ENCODE measurements at regions not wholly inside any gene's neighbourhood (a gene's known extent, or its start where the extent isn't known, plus 50 kb on each side); places are given as distances from the start of the nearest gene placed in this dataset.

DNA sequence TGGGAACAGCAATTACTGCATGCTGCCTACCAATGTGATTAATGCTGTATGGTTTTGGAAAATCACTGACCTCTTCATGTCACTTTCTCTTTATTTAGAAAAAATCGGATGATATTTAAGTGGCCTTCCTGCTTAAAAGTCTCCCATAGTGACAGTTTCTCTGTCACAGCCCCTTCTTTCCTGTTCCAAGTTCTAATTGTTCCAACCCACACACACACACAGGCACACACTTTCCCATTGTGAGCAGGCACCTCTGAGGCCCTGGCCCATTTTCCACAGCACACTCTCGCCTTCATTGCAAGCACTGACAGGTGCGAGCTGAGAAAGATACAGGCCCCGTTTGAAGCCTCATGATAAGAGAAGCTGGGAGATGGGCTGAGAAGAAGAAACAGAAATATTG lies 505.9 kb downstream of the HS3ST4 start:
- TF ChIP-seq POLR2AphosphoS5 (IDR thresholded peaks at IDR 0.05; ENCODE audit: insufficient read depth in 1 of 2, low read depth in 1 of 2), result no peak
- TF ChIP-seq, protein P1, sequence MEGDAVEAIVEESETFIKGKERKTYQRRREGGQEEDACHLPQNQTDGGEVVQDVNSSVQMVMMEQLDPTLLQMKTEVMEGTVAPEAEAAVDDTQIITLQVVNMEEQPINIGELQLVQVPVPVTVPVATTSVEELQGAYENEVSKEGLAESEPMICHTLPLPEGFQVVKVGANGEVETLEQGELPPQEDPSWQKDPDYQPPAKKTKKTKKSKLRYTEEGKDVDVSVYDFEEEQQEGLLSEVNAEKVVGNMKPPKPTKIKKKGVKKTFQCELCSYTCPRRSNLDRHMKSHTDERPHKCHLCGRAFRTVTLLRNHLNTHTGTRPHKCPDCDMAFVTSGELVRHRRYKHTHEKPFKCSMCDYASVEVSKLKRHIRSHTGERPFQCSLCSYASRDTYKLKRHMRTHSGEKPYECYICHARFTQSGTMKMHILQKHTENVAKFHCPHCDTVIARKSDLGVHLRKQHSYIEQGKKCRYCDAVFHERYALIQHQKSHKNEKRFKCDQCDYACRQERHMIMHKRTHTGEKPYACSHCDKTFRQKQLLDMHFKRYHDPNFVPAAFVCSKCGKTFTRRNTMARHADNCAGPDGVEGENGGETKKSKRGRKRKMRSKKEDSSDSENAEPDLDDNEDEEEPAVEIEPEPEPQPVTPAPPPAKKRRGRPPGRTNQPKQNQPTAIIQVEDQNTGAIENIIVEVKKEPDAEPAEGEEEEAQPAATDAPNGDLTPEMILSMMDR (IDR thresholded peaks at IDR 0.05), result no peak
- TF ChIP-seq POLR2A (IDR thresholded peaks at IDR 0.05), result no peak

All from vagina (tissue), 2 donors.